Kidney tubule cell (primary cell): ENCODE measurements at regions not wholly inside any gene's neighbourhood (a gene's known extent, or its start where the extent isn't known, plus 50 kb on each side); places are given as distances from the start of the nearest gene placed in this dataset.
A peak's percentile ranks its signal among the peaks of the same experiment; 100 is the strongest.
"Not testable (repeated sequence)": the region's sequence is repeated elsewhere in the genome, so short reads cannot be mapped to it uniquely, and the experiment has no call there.

Experiments
- DNase-seq: peaks from one replicate; pipeline ENCODE4 v3.0.0-alpha.2; 2018; ENCODE audit warnings: low spot score

GRCh38 chr2:149806651-149807050 is 219.1 kb upstream of the MMADHC start:
- DNase-seq = no peak

GRCh38 chr2:149800624-149801542 is 213.3 kb upstream of the MMADHC start:
- DNase-seq = no peak

GRCh38 chr2:149799013-149799705 is 211.6 kb upstream of the MMADHC start:
- peak; percentile 45 for DNase-seq

GRCh38 chr2:149797030-149797429 is 209.5 kb upstream of the MMADHC start:
- DNase-seq = no peak

- no peak for DNase-seq
Measured at GRCh38 chr2:149789549-149789948, 202.0 kb upstream of the MMADHC start.

GRCh38 chr2:149787206-149787605 is 199.6 kb upstream of the MMADHC start:
- no peak for DNase-seq

- DNase-seq = no peak
Measured at GRCh38 chr2:149783284-149783683, 195.7 kb upstream of the MMADHC start.

- no peak for DNase-seq
Measured at GRCh38 chr2:149782572-149782971, 195.0 kb upstream of the MMADHC start.

GRCh38 chr2:149781263-149781808 is 193.8 kb upstream of the MMADHC start:
- DNase-seq = no peak

GRCh38 chr2:149773006-149773405 is 185.4 kb upstream of the MMADHC start:
- no peak for DNase-seq

- DNase-seq = peak; percentile 33
Measured at GRCh38 chr2:149768320-149768799, 180.8 kb upstream of the MMADHC start.

GRCh38 chr2:149767516-149767974 is 180.0 kb upstream of the MMADHC start:
- DNase-seq = peak; percentile 72

GRCh38 chr2:149766339-149766738 is 178.8 kb upstream of the MMADHC start:
- DNase-seq = no peak

GRCh38 chr2:149765636-149766035 is 178.1 kb upstream of the MMADHC start:
- no peak for DNase-seq

GRCh38 chr2:149765003-149765402 is 177.4 kb upstream of the MMADHC start:
- no peak for DNase-seq

GRCh38 chr2:149763358-149763757 is 175.8 kb upstream of the MMADHC start:
- DNase-seq = no peak

GRCh38 chr2:149761611-149762010 is 174.0 kb upstream of the MMADHC start:
- no peak for DNase-seq

- not testable (repeated sequence) for DNase-seq
Measured at GRCh38 chr2:149759382-149759781, 171.8 kb upstream of the MMADHC start.

- not testable (repeated sequence) for DNase-seq
Measured at GRCh38 chr2:149754722-149755121, 167.1 kb upstream of the MMADHC start.

- DNase-seq = no peak
Measured at GRCh38 chr2:149747456-149747855, 159.9 kb upstream of the MMADHC start.

GRCh38 chr2:149745396-149746230 is 158.0 kb upstream of the MMADHC start:
- DNase-seq = peak; percentile 11

GRCh38 chr2:149744865-149745264 is 157.3 kb upstream of the MMADHC start:
- peak; percentile 50 for DNase-seq
